Mesothelial cell of epicardium (in vitro differentiated cells): ENCODE measurements at regions not wholly inside any gene's neighbourhood (a gene's known extent, or its start where the extent isn't known, plus 50 kb on each side); places are given as distances from the start of the nearest gene placed in this dataset.

Experiments
- DNase-seq, 2 experiments: peaks; one replicate each; pipeline ENCODE4 v3.0.0; 2021; ENCODE audit warnings: low spot score in 2 of 2; ENCODE audit not compliant: unreplicated experiment in 2 of 2
- H3K27ac Mint-ChIP-seq: 2 replicates; pipeline ENCODE4 v1.8.0; 2021; ENCODE audit warnings: mixed read lengths
- H3K27me3 Mint-ChIP-seq: 2 replicates; pipeline ENCODE4 v1.8.0; 2021; ENCODE audit warnings: low read depth, mixed read lengths
- H3K36me3 Mint-ChIP-seq: 2 replicates; pipeline ENCODE4 v1.8.0; 2021; ENCODE audit warnings: mixed read lengths
- H3K4me1 Mint-ChIP-seq: 2 replicates; pipeline ENCODE4 v1.8.0; 2021; ENCODE audit warnings: mixed read lengths
- H3K4me3 Mint-ChIP-seq: 2 replicates; pipeline ENCODE4 v1.8.0; 2021; ENCODE audit warnings: mild to moderate bottlenecking, moderate library complexity, mixed read lengths
- H3K9me3 Mint-ChIP-seq: 2 replicates; pipeline ENCODE4 v1.8.0; 2021; ENCODE audit warnings: mixed read lengths
- CTCF ChIP-seq: fragments of 200-600 bp; sonication (generic); IDR thresholded peaks from one replicate; pipeline ENCODE4 v1.5.0; 2021; ENCODE audit warnings: antibody characterized with exemption; ENCODE audit not compliant: unreplicated experiment

GRCh38 chr2:204265681-204266181 lies 279.5 kb upstream of the PARD3B start:
- Mint-ChIP-seq H3K4me3 (no peak overlapping the region), H3K27ac (no peak overlapping the region), H3K9me3 (peaks cover 2% of the 10 kb centered on the region), H3K36me3 (no peaks in the 10 kb centered on the region), H3K27me3 (no peaks in the 10 kb centered on the region), H3K4me1 (peaks cover 3% of the 10 kb centered on the region)
- no peak for DNase-seq
- no peak for TF ChIP-seq CTCF

- no peaks in the 10 kb centered on the region for H3K4me1 Mint-ChIP-seq
- no peak for TF ChIP-seq CTCF
- H3K27ac Mint-ChIP-seq = no peak overlapping the region
- H3K36me3 Mint-ChIP-seq = no peaks in the 10 kb centered on the region
- no peaks in the 10 kb centered on the region for H3K27me3 Mint-ChIP-seq
- H3K4me3 Mint-ChIP-seq = no peak overlapping the region
- peaks cover 5% of the 10 kb centered on the region for H3K9me3 Mint-ChIP-seq
- DNase-seq = no peak
Measured at GRCh38 chr2:204268458-204268857, 276.8 kb upstream of the PARD3B start.

- no peak for DNase-seq
Measured at GRCh38 chr2:204268971-204269370, 276.3 kb upstream of the PARD3B start.

GRCh38 chr2:204272089-204272488 lies 273.2 kb upstream of the PARD3B start:
- Mint-ChIP-seq H3K4me3 (no peak overlapping the region), H3K27ac (no peak overlapping the region), H3K4me1 (peaks cover 8% of the 10 kb centered on the region), H3K36me3 (no peaks in the 10 kb centered on the region), H3K9me3 (peaks cover 5% of the 10 kb centered on the region), H3K27me3 (no peaks in the 10 kb centered on the region)
- no peak for DNase-seq
- no peak for TF ChIP-seq CTCF

More at GRCh38 chr2:204268971-204269370, 276.3 kb upstream of the PARD3B start:
- Mint-ChIP-seq H3K4me1 (no peaks in the 10 kb centered on the region), H3K27ac (no peak overlapping the region), H3K27me3 (no peaks in the 10 kb centered on the region), H3K36me3 (no peaks in the 10 kb centered on the region), H3K4me3 (no peak overlapping the region), H3K9me3 (peaks cover 5% of the 10 kb centered on the region)
- no peak for TF ChIP-seq CTCF

GRCh38 chr2:204272610-204273287 lies 272.5 kb upstream of the PARD3B start:
- Mint-ChIP-seq H3K4me1 (peaks cover 8% of the 10 kb centered on the region), H3K9me3 (peaks cover 5% of the 10 kb centered on the region), H3K36me3 (no peaks in the 10 kb centered on the region), H3K27me3 (no peaks in the 10 kb centered on the region), H3K4me3 (no peak overlapping the region), H3K27ac (no peak overlapping the region)
- no peak for DNase-seq
- TF ChIP-seq CTCF = no peak
